HK-2 (cell line): ENCODE measurements at regions not wholly inside any gene's neighbourhood (a gene's known extent, or its start where the extent isn't known, plus 50 kb on each side); places are given as distances from the start of the nearest gene placed in this dataset.
"Not testable (repeated sequence)": the region's sequence is repeated elsewhere in the genome, so short reads cannot be mapped to it uniquely, and the experiment has no call there.

ENCODE experiments used
- DNase-seq: peaks from one replicate; pipeline ENCODE4 v3.0.0-alpha.2; 2018; ENCODE audit not compliant: unreplicated experiment

GRCh38 chr6:87763901-87764300, 61.9 kb upstream of the AKIRIN2 start:
- no peak for DNase-seq

DNA sequence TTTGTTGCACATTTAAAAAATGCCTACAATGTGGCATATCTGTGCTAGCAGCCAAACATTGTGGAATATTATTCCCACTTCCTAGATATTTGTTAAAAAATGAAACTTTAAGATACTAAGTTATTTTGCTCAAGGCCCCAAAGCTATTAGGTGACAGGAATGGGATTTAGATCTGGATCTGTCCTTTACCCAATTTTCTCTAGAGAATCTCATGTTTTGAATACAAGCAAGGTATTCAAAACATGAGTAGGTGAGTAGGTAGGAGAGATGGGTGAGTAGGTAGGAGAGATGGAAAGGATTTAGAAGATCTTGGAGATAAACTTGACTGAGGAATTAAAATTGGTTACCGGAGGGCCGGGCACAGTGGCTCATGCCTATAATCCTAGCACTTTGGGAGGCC, 61.2 kb upstream of the AKIRIN2 start:
- DNase-seq = no peak

DNA sequence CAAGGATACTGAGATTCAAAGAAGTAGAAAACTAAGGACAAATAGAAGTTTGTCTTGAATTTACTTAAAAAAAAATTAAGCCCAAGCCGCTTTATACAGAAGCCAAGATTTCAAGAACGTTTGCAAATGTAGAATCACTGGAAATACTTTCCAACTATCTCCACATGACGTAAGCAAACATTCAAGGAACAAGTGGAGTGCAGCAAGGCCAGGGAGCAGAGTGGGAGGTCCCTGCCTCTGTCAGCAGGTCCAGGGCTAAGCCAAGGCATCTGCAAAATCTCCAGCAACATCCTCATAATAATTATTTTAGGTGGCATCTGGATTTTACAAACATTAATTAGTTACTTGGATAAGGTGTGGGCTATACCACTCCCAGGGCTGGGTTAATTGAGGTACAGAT, 60.1 kb upstream of the AKIRIN2 start:
- DNase-seq = no peak

- no peak for DNase-seq
Observed at GRCh38 chr6:87757792-87758191, 55.8 kb upstream of the AKIRIN2 start.

GRCh38 chr6:87756858-87757257, 54.8 kb upstream of the AKIRIN2 start:
- no peak for DNase-seq

GRCh38 chr6:87755708-87756671, 54.0 kb upstream of the AKIRIN2 start:
- DNase-seq = no peak

DNA sequence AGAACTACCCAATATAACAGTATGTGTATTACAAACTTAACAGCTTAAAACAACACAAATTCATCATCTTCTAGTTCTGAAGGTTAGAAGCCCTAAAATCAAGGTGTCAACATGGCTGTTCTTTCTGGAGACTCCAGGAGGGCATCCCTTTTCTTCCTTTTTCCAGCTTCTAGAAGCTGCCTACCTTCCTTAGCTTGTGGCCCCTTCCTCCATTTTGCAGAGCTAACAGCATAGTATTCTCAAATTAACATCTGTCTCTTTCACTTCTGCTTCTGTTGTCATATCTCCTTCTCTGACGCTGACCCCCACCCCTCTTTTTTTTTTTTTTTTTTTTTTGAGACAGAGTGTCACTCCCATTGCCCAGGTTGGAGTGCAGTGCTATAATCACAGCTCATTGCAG, 52.8 kb upstream of the AKIRIN2 start:
- no peak for DNase-seq

DNA sequence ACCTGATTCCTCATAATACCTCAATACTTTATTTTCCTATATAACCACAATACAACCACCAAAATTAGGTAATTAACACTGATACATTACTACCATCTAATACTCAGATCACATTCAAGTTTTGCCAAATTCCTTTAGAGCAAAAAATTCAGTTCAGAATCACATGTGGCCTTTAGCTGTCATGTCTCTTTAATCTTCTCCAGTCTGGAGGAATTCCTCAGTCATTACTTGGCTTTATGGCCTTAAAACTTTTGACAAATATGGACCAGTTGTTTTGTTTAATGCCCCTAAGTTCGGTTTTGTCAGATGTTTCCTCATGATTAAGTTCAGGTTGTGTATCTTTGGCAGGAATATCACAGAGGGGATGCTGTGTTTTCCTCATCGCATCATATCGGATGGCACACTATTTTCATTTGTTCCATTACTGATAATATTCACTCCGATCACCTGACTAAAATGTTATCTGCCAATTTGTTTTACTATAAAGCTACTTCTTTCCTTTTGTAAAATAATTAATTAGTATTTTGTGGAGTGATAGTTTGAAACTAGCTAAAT, 51.2 kb upstream of the AKIRIN2 start:
- DNase-seq = no peak

DNA sequence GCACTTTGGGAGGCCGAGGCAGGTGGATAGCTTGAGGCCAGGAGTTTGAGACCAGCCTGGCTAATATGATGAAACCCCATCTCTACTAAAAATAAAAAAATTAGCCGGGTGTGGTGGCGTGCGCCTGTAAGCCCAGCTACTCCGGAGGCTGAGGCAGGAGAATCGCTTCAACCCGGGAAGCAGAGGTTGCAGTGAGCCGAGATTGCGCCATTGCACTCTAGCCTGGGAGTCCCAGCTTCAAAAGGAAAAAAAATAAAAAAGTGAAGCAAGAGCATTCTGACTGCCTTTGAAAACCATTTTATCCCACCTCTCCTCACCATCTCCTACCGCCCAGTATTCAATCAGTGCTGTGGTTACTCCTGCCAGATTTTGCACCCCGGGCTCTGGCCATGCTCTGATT, 50.5 kb upstream of the AKIRIN2 start:
- not testable (repeated sequence) for DNase-seq
